ENCODE measurements at regions not wholly inside any gene's neighbourhood (a gene's known extent, or its start where the extent isn't known, plus 50 kb on each side); places are given as distances from the start of the nearest gene placed in this dataset.
"Not testable (repeated sequence)": the region's sequence is repeated elsewhere in the genome, so short reads cannot be mapped to it uniquely, and the experiment has no call there.

DNA sequence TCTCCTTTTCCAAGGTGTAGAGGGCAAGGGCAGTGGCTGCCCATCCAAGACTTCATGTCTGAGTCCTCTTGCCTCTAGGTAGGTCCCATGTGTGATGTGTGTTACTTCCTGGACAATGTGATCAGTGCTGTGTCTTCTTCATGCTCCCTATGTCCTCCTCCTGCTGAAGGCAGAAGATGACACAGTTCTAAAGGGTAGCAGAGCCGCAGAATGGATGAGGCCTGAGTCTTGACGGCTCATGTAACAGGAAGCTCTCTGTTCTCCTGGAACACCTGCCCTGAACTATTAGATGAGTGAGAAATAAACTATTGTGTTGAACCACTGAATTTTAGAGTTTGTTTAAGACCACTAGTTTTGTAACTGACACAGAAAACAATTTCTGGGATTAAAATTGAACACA, 165.9 kb downstream of the NDFIP2 start:
- no peak overlapping the region for H3K27ac Mint-ChIP-seq
- H3K4me3 Mint-ChIP-seq: no peak overlapping the region
- H3K4me1 Mint-ChIP-seq (ENCODE audit: low read depth): no peaks in the 10 kb centered on the region

DNA sequence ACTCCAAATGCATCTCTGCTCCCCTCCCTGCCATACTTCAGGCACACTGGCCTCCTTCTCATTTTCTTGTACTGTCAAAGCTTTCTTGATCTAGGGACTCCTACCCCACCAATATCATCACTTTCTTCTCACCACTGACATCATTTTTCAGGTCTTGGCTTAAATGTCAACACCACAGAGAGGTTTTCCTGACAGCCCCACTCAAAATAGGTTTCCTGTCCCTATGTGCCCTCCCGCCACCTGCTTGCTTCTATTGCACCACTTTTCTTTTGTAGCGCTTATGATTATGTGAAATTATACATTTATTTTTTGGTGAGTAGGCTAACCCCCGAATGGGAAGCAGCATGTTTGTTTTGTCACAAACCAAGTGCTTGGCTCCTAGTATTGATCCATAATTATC, 164.6 kb downstream of the NDFIP2 start:
- Mint-ChIP-seq H3K27me3 (peaks cover 1% of the 10 kb centered on the region), H3K4me3 (no peak overlapping the region), H3K27ac (no peak overlapping the region), H3K36me3 (no peaks in the 10 kb centered on the region), H3K4me1 (ENCODE audit: low read depth) (no peaks in the 10 kb centered on the region), H3K9me3 (ENCODE audit: low read depth) (no peaks in the 10 kb centered on the region)

More for the DNA sequence above, 165.9 kb downstream of the NDFIP2 start:
- H3K27me3 Mint-ChIP-seq: peaks cover 1% of the 10 kb centered on the region
- no peaks in the 10 kb centered on the region for H3K36me3 Mint-ChIP-seq
- H3K9me3 Mint-ChIP-seq (ENCODE audit: low read depth): no peaks in the 10 kb centered on the region

DNA sequence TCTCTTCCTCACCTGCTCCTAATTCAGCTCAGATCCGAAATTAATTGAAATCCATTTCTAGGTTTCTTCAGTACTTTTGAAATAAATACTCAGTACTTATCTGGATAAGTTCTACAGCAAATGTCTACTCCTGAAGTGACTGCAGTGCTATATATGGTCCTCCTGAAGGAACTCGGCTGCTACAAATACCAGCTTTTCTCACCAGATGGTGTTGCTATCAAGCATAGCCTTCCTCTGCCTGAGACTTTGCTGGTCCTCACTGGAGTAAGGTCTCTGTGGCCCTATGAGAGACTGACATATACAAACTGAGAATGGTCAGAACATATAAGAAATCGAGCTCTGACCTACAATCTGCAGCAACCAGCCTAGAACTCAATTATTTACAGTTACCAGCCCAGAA, 161.6 kb downstream of the NDFIP2 start:
- Mint-ChIP-seq H3K27ac (no peak overlapping the region), H3K4me1 (ENCODE audit: low read depth) (no peaks in the 10 kb centered on the region), H3K4me3 (no peak overlapping the region), H3K36me3 (no peaks in the 10 kb centered on the region), H3K27me3 (no peaks in the 10 kb centered on the region), H3K9me3 (ENCODE audit: low read depth) (no peaks in the 10 kb centered on the region)

DNA sequence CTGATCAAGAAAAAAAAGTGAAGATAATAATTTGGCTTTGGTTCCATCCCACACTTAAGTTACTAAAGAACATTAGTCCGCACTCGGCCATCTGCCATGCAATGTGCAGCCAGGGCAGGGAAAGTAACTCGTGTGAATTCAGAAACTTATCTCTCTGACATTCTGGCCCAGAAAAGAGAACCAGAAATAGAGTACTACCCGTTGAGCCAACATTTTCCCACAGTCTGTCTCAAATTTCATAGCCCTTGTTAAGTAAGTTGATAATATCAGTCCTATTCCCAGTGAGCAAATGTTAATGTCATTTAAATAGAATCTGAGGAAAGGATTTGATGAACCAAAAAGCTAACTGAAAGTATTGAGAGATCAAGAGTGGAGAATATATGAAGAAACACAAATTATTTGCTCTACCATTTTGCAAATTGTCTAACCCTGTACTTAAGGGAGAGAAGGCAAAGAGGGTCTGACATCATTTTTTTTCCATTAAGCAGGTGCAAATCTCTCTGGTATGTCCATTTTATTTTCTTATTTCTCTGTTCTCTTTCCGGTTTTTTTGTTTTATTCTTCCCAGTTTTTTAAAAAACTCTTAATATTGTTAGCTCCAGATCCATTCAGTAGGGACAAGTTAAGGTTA, 156.3 kb downstream of the NDFIP2 start:
- H3K36me3 Mint-ChIP-seq: no peaks in the 10 kb centered on the region
- H3K27ac Mint-ChIP-seq: no peak overlapping the region
- H3K4me1 Mint-ChIP-seq (ENCODE audit: low read depth): no peaks in the 10 kb centered on the region
- no peak overlapping the region for H3K4me3 Mint-ChIP-seq
- H3K27me3 Mint-ChIP-seq: peaks cover under 1% of the 10 kb centered on the region
- H3K9me3 Mint-ChIP-seq (ENCODE audit: low read depth): no peaks in the 10 kb centered on the region

DNA sequence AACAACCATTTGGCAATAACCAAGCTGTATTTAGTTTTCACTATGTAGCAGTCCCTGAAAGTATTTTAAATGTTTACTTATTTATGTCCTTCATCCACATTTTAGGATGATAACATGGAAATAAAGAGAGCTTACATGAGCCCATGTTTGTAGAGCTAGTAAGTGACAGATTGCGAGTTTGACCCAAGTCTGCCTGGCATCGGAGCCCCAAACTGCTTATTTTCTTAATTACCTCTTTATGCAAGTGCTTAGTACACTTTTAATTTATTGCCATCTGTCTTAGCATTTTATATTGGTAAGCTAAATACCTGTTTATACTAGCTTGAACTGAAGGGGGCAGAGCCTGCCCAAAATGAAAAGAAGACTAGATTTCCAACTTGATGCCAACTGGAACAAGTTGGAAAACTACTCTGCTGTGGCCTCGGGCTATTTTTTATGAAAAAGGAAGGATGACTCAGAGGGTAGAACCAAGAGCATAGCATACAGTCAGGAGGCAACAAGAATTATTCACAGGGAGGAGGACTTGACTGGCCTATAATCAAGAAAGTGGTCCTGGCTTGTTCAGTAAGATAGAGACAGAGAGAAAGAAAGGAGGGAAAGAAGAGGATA, 150.2 kb downstream of the NDFIP2 start:
- H3K4me3 Mint-ChIP-seq: no peak overlapping the region
- H3K36me3 Mint-ChIP-seq: no peaks in the 10 kb centered on the region
- no peaks in the 10 kb centered on the region for H3K4me1 Mint-ChIP-seq (ENCODE audit: low read depth)
- peaks cover 13% of the 10 kb centered on the region for H3K27me3 Mint-ChIP-seq
- no peak overlapping the region for H3K27ac Mint-ChIP-seq
- H3K9me3 Mint-ChIP-seq (ENCODE audit: low read depth): peaks cover 5% of the 10 kb centered on the region

DNA sequence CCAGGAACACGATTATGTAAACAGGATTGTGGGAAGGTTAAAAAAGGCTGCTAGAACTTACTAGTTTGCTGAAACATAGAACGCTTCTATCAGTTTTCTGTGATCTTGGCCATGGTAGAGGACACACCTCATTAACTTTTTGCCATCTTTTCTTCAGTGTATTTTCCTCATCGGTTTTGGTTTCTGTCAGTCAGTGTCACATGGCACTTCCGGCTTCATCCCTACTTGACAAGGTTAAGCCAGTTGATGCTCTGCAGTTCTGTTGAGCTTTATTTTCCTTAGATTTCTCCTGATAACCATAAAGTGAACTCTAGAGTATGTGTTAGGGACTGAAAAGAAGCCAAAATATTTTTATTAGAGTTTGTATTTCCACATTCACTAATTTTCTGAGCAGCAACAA, 147.5 kb downstream of the NDFIP2 start:
- no peak overlapping the region for H3K27ac Mint-ChIP-seq
- peaks cover 17% of the 10 kb centered on the region for H3K27me3 Mint-ChIP-seq
- H3K4me1 Mint-ChIP-seq (ENCODE audit: low read depth): no peaks in the 10 kb centered on the region
- peaks cover 5% of the 10 kb centered on the region for H3K9me3 Mint-ChIP-seq (ENCODE audit: low read depth)
- no peak overlapping the region for H3K4me3 Mint-ChIP-seq
- no peaks in the 10 kb centered on the region for H3K36me3 Mint-ChIP-seq

DNA sequence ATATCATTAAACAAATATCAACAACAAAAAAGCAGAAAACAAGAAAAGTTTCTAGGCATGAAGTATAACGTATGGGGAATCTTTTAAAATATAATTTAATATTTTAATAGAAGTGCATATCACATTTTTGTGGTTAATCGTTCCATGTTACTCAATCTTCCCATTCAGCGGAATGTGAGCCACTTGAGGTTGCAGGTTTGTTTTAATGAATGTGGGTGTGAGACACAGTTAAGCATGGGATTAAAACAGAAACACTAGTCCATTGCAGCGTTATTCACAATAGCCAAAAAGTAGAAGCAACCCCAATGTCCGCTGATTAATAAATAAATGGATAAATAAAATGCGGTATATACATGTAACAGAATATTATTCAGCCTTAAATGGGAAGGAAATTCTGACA, 146.0 kb downstream of the NDFIP2 start:
- H3K27ac Mint-ChIP-seq: no peak overlapping the region
- no peak overlapping the region for H3K4me3 Mint-ChIP-seq
- H3K9me3 Mint-ChIP-seq (ENCODE audit: low read depth): peaks cover 5% of the 10 kb centered on the region
- H3K27me3 Mint-ChIP-seq: peaks cover 17% of the 10 kb centered on the region
- no peaks in the 10 kb centered on the region for H3K36me3 Mint-ChIP-seq
- no peaks in the 10 kb centered on the region for H3K4me1 Mint-ChIP-seq (ENCODE audit: low read depth)

DNA sequence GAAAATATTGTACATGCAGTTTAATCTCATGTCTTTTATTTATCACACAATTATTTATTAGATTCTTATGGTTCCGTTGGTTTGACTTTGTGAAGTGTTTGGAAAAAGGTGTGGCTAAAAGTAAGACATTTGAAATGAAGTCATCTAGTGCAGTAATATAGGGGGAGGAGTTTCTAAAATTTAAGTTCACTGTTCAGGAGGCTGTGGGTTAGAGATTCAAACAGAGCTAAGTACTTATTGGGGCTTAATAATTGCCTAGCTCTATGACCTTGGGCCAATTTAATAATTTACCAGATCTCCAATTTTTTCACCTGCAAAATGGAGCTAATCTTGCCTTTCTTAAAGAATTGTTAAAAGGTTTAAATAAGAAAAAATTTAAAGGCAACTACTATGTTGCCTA, 144.6 kb downstream of the NDFIP2 start:
- Mint-ChIP-seq H3K4me3 (no peak overlapping the region), H3K27me3 (peaks cover 16% of the 10 kb centered on the region), H3K4me1 (ENCODE audit: low read depth) (no peaks in the 10 kb centered on the region), H3K36me3 (no peaks in the 10 kb centered on the region), H3K27ac (no peak overlapping the region), H3K9me3 (ENCODE audit: low read depth) (peaks cover 5% of the 10 kb centered on the region)

DNA sequence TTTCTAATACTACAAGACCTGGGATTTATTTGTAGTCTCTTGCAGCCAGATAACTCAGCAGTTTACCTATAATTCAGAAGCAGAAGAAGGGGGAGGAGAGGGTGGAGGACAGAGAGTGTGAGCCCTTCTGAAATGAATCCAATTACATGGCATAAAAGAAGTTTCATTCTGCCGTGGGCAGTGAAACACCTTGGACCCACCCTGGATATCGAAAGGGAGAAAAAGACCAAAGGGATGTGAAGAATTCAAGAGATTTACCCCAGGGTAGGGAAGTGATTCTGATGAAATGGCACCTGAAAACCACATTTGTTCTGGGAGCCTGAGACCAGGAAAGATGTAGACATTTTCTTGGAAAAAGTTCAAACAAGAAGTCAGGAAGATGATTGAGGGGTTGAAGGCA, 140.9 kb downstream of the NDFIP2 start:
- H3K9me3 Mint-ChIP-seq (ENCODE audit: low read depth): no peaks in the 10 kb centered on the region
- no peaks in the 10 kb centered on the region for H3K4me1 Mint-ChIP-seq (ENCODE audit: low read depth)
- H3K27ac Mint-ChIP-seq: no peak overlapping the region
- H3K4me3 Mint-ChIP-seq: no peak overlapping the region
- peaks cover 10% of the 10 kb centered on the region for H3K27me3 Mint-ChIP-seq
- H3K36me3 Mint-ChIP-seq: no peaks in the 10 kb centered on the region

DNA sequence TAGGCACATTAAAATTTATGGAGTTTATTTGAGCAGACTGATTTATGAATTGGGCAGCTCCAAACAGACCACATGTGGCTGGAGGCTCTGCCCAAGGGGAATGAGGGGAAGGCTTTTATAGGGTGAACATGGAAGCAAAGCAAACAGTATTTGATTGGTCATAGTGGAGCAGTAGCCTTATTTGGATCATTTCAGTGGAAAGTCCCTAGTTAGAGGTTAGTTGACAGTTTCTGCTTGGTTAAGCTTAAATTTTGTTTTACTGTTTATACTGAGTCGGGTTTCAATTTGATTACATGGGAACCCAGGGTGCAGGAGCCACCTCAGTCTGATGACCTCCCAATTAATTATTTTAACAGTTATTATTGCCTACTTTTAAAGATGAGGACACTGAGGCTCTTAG, 140.5 kb downstream of the NDFIP2 start:
- Mint-ChIP-seq H3K27me3 (peaks cover 8% of the 10 kb centered on the region), H3K27ac (no peak overlapping the region), H3K4me3 (no peak overlapping the region), H3K4me1 (ENCODE audit: low read depth) (no peaks in the 10 kb centered on the region), H3K36me3 (no peaks in the 10 kb centered on the region), H3K9me3 (ENCODE audit: low read depth) (no peaks in the 10 kb centered on the region)

DNA sequence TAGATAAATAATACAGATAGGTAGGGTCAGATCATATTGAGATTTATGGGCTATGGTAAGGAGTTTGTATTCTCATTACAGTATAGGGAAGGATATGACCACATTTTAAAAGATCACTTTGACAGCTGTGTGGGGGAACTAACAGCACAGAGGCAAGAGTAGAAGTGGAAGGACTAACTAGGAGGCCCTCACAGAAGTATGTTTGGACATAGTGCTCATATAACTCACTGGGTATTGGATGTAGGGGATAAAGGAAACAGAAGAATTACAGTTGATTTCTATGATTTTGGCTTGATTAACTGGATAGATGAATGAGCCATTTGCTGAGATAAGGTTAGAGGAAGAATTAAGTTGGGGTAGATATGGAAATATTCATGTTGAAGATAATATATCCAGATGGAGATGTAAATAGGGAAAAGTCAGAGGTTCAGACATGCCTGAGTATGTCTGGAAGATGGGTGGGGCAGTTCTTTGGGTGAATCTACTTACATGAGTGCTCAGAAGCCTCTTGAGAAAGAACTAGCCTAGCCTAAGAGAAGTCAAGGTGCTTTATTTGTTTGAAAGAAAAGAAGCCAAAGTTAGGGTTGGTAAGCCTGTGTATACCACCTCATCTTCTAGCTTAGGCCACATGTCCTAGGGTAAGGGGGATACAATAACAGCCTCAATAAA, 133.4 kb downstream of the NDFIP2 start:
- peaks cover 7% of the 10 kb centered on the region for H3K27me3 Mint-ChIP-seq
- H3K36me3 Mint-ChIP-seq: peaks cover 4% of the 10 kb centered on the region
- H3K4me3 Mint-ChIP-seq: no peak overlapping the region
- H3K27ac Mint-ChIP-seq: no peak overlapping the region
- peaks cover 4% of the 10 kb centered on the region for H3K9me3 Mint-ChIP-seq (ENCODE audit: low read depth)
- no peaks in the 10 kb centered on the region for H3K4me1 Mint-ChIP-seq (ENCODE audit: low read depth)

DNA sequence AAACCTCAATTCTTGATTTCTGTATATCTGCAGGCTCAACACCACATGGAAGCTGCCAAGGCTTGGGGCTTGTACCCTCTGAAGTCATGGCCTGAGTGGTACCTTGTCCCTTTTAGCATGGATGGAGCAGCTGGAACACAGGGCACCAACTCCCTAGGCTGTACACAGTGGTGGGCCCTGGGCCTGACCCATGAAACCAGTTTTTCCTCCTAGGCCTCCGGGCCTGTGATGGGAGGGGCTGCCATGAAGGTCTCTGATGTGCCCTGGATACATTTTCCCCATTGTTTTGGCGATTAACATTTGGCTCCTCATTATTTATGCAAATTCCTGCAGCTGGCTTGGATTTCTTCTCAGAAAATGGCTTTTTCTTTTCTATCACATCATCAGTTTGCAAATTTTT, 131.6 kb downstream of the NDFIP2 start:
- Mint-ChIP-seq H3K36me3 (peaks cover 4% of the 10 kb centered on the region), H3K27ac (no peak overlapping the region), H3K4me3 (no peak overlapping the region), H3K9me3 (ENCODE audit: low read depth) (peaks cover 4% of the 10 kb centered on the region), H3K4me1 (ENCODE audit: low read depth) (no peaks in the 10 kb centered on the region), H3K27me3 (peaks cover 5% of the 10 kb centered on the region)

DNA sequence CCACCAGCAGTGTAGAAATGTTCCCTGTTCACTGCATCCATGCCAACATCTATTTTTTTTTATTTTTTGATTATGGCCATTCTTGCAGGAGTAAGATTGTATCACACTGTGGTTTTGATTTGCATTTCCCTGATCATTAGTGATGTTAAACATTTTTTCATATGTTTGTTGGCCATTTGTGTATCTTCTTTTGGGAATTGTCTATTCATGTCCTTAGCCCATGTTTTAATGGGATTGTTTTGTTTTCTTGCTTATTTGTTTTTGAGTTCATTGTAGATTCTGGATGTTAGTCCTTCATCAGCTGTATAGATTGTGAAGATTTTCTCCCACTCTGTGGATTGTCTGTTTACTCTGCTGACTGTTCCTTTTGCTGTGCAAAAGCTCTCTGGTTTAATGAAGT, 126.9 kb downstream of the NDFIP2 start:
- H3K9me3 Mint-ChIP-seq (ENCODE audit: low read depth); H3K27ac Mint-ChIP-seq; H3K27me3 Mint-ChIP-seq; H3K36me3 Mint-ChIP-seq; H3K4me3 Mint-ChIP-seq; H3K4me1 Mint-ChIP-seq (ENCODE audit: low read depth): not testable (repeated sequence)

Measured in activated naive CD8-positive, alpha-beta T cell (primary cell).